Activated CD8-positive, alpha-beta memory T cell treated with anti-CD3 and anti-CD28 coated beads, Interleukin-2, amount 50 U/mL, for 48 hours (primary cell): ENCODE measurements at regions not wholly inside any gene's neighbourhood (a gene's known extent, or its start where the extent isn't known, plus 50 kb on each side); places are given as distances from the start of the nearest gene placed in this dataset.

ENCODE experiments used
- DNase-seq: peaks from one replicate; pipeline ENCODE4 v3.0.0-alpha.2; 2020

DNA sequence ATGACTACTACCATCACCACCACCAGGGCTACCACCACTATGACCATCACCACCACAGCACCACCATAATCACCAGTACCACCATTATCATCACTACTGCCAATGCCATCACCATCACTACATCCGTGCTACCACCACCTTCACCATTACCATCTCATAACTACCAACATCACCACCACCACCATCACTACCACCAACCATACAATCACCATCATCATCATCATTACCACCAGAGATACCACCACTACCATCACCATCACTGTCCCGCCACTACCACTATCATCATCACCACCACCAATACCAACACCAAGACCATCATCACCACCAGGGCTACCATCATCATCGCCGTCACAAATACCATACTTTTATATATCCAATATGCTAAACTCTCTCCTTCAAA is 369.6 kb upstream of the DYNLRB2 start:
- no peak for DNase-seq

DNA sequence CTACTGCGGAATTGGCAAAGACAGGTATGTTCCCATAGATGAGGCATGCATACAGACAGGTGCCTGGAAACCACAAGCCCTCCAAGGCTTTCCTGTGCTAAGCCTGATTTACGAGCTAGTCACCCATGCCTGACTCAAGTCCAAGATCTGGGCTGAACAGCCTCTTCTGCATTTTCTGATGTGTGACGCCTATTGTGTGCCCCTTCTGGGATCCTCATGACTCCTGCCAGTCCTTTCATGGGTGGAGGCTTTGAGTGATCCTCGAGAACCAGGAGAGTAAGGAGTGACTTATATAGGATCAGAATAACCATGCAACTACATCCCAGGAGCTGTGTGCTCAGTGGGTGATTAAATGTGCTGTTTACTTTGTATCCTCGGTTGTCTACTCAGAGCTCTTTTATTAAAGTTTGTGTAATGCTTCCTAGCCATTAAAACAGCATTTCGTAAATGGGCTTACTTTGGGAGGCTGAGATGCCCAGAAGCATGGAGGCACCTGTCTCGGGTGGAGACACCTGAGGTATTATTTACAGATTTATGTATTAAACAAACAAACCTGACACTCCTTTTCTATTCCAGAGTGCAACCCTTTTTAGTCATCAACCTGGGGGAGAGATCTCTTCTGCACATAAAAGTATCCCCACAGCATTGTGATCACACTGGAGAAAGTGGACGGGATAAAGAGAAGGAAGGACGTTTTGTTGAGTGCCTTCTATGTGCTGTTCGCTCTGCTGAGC is 373.0 kb upstream of the DYNLRB2 start:
- DNase-seq: no peak

DNA sequence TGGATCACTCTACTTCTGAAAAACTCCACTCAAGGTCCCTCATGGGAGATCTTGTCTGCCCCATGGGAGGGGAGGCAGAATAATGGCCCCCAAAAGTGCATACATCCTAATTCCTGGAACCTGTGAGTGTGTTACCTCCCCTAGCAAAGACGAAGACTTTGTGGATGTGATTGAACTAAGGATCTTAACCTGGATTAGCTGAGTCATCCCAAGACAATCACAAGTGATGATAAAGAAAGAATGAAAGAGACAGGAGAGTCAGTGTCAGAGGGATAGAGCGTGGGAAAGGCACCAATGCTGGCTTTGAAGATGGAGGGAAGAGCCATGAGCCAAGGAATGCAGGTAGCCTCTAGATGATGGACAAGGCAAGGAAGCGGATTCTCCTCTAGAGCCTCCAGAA is 374.7 kb upstream of the DYNLRB2 start:
- DNase-seq: no peak

DNA sequence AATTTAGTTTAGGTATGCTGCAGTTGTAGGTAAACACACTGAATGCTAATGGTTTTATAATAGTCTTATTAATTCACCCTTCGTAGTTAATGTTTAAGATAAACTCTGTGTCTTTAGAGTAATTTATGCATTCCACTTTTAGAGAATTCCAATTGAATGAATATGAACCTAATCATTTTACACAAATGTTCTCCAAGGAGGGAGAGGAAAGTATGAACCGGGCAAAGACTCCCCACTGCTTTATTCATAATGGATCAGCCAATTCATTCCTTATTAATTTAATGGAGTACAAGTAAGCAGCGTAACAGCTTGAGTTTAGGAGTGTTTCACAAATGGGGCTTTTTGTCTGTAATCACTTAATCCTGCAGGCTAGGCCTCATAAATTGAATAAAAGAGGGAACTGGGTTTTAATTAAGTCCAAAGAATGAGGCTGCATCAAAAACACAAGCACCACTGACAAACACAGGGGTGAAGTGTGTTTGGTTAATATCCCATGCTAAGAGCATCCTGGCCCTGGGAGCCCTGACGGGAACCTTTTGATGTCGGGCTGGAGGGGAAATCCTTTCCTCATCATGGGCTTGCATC is 375.7 kb upstream of the DYNLRB2 start:
- no peak for DNase-seq

DNA sequence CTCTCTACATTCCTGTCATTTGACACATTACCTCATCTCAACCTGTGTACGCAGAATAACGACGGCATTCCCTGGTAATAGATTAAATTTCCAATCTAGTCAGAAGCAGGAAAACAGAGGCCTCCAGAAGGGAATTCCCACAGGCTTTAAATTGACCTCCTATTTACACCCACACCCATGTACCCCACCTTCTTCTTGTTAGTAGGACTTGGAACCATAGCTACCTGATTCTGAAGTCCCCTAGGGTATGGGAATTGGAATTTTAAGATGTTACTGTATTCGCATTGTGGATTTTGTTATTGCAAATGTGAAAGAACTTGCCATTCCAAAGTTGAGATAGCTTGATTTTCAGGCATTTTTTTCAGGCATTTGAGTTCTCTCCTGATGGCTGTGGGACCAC is 377.5 kb upstream of the DYNLRB2 start:
- no peak for DNase-seq

DNA sequence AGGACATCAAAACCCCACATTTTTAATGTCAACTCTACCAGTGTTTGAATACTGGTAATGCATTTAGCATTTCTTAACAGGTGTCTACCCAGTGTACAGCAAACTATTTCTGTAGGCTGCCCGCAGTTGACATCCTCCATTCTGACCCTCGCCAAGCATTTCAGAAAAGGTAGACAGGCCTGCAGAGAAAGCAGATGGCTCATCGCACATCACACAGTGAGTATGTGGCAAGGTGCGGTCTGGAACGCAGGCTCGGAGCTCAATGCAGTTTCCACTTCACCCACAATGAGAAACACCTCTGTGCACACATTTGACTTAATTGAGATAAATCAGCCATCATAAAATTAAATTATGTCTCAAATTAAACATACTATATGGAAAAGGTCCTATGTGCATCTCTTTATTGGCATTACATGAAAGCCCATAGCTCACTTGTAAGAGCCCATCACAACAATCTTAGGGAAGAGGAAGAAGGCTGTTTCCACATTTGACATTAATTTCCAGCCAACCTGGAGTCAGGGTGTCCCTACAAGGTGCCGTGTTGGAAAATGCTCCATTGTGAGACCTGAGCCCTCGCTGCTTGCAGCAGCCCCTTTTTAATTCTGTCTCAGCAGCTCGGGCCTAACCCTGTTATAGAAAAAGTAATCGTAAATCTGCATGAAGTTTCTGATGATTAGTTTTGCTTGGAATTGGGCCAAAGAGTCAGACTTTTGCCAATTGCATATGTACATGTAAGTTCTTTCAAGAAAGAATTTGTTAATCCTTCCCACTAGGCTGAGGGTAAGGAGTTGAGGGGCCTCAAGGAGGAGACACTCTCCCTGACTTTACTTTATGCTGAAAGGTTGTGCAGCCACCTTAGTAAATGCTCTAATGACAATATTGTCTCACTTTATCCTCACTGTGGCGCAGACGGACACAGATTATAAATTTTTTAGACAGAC is 378.7 kb upstream of the DYNLRB2 start:
- no peak for DNase-seq

DNA sequence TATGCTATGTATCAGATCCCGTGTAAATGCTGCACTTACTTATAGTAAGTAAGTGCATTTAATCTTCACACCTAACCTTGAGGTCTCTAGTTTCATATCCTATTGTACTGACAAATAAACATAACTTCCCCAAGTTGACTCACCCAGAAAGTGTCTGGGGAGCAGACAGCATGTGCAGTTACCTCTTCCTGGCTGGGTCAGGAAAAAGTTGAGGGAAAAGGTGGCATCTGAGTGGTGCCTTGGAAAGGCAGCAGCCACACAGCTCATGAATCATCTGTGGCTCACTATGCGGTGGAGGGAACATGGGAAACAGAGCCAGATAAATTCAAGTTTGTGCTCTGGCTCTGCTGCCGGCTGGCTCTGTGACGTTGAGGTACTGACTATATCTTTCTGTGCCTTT is 382.0 kb upstream of the DYNLRB2 start:
- DNase-seq: no peak

DNA sequence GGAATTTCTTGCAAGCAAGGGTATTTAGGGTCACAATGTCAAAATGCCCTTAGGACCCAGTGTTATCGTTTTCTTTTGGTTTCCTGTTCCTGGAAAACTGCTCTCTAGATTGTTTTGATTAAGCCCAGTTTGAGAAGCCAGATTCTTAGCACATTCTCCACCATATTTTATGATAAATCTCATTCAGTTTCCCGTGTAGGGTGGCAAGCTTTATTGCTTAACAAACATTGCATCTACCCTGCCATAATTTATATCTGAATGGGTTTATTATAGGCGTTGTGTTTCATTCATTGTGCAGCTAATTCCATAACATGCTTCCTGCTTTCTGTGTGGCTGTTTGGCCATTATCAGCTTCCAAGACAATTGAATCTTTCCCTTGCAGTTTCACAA is 389.1 kb upstream of the DYNLRB2 start:
- no peak for DNase-seq

DNA sequence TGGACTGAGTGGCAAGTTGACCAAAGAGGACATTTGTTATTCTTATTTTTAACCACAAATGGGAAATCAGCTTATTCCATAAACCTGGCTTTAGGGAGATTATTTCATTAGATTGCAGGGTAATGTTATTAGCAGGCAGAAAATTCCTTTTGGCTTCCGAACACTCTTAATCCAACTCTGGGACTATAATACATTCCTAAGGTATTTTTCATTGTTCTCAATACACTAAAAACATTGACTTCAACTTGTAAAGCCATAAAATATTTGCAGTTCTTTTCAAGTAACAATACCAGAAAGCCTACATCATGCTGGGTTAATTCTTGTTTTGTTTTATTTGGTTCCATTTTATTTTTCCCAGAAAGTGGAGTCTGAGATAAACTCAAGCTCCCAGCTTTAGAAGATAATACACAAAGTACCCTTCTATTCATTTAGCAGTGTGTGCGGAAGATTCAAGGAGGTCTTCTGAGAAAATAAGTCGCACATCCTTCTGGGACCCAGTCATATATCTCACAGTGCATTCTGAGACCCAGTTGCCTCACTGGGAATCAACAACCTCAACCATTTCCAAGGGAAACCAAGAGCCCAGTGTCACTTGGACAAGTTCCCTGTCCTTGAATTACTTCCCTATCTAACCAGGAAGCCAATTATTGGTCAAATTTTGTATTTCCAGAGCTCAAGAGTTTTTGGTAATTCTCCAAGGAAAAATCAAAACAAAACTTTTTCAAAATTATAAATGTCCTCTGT is 389.6 kb upstream of the DYNLRB2 start:
- no peak for DNase-seq

DNA sequence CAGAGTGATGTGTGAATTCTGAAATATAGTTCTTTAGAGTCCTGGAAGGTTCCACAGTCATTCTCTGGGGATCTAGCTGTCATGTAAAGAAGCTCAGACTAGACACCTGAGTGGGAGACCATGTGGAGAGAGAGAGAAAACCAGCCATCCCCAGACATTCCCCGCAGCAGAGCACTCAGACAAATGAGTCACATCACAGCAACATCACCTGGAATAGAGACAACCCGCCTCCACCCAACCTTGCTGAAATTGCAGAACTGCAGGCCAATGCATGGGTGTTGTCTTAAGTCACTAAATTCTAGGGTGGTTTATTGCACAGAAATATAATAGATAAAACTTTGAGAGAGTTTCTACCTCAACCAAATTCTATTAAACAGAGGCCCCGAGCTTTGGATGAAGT is 392.0 kb upstream of the DYNLRB2 start:
- DNase-seq: no peak

DNA sequence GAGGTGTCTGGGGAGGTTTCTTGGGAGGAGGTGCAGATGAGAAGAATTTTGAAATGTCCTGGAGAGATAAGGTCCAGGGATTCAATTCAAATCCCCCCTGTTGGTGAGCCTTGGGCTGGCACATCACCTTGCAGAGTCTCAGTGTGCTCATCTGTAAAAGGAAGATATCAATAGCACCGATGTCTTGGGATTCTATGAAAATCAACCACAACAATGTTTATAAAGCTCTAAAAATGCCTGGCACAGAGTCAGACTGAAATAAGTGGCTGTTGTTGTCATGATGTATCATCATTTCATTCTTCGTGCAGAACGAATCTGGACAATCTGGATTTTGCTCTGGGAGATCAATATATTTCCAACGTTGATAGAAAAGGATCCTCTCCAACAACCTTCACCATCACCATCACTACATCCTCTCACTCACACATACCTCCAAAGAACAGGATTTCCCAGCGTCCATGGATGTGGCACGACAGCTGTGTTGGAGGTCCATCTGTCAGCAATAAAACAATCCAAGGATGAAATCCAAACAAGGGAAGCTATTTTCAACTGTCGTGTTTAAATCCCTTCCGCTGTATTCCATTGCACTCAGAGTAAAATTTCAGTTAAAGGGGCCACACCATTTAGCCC is 393.7 kb upstream of the DYNLRB2 start:
- no peak for DNase-seq

DNA sequence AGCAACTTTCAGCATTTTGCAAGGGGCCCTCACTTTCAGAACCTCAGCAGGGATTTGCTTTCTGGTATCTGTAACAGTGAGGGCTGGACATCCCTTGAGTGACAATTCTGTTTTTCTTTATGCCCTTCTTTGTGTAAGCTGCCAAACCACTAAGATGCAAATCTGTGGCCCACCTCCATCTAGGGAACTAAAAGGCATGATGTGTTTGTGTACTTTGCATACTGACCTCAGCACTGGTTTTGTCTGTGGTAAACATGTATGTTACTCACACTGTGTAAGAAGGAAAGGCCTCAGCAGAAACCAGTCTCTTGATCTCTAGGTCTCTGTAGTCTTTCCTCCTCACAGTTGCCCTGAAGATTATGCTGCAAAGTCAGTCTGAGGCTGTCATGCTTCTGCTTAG is 396.6 kb upstream of the DYNLRB2 start:
- DNase-seq: no peak

DNA sequence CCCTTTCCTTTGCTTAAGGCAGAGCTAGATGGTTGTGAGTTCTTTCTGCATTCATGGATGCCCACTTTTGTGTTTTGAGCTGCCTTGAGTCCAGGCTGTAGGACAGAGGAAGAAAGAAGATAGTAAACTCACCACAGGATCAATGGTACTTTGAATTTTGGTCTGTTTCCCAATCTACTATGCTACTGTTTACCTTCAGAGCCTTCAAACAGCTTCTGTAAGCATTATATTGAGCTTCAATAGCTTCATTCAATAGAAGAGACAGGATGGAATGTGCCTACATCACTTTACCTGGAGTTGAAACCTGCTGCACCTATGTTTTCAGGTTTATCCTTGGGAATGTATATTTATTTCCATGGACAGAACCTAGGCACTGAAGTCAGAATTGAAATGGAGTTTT is 397.9 kb upstream of the DYNLRB2 start:
- DNase-seq: no peak

DNA sequence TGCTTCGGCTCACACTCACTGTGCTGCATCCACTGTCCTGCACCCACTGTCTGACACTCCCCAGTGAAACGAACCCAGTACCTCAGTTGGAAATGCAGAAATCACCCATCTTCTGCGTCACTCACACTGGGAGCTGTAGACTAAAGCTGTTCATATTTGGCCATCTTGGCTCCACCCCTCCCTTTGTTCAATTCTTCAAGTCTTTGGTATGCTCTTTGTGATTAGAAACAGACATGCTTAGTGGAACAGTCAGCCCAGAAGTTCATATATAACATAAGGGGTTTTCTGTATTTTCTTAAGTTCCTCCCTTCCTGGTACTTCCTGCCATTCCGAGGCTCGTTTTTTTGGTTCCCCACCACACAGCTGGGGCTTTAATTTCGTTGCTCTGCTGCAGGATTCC is 398.5 kb upstream of the DYNLRB2 start:
- no peak for DNase-seq

DNA sequence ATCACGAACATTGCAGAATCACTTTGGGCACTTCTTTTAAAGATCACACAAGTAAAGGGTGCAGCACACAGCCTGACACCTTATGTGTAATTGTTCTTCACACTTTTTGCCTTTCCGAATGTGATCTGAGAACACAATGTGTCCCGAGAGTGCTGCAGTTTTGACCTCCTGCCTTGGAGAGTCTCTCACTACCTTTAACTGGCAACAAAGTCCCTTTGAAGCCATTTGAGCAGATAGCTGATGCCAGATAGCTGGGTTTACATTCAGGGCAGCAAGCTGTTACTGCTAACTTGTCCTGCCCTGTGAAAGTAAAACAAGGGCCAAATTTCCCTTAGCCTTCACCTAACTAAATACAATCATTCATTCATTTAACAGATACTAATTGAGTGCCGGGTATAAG is 411.0 kb upstream of the DYNLRB2 start:
- DNase-seq: no peak

DNA sequence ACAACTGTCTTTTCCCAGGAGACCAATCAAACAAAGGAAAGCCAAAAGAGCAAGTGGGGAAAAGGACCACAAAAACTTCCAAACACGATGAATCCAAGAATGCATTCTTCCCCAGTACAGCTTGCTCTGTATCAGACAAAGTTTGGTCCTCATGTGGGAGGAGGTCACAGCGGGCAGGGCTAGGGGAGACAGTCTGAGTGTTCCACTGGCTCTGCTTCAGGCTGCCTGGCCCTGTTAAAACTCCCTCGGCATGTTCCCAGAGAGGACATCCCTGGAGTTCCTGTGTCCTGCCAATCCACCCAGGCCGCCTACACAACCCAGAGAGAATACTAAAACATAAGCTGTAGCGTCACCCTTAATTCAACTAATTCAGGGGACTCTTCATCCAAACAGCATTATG is 415.1 kb upstream of the DYNLRB2 start:
- no peak for DNase-seq

DNA sequence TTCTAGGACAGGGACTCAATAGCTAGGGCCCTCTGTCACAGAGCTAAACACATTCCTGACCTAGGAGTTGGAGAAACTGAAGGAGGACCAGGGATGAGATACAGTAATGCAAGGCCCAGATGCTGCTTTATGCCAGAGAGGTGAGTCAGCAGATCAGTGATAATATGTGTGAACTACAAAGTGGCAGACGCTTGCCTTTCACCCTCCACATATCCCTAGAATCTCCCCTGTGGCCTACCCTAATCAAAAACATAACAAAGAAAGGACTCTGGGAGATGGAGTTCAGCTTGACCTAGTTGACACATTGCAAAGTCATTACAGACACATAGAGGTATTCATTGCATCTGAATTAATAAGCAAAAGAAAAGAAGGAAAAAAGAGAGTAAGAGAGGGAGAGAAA is 417.6 kb upstream of the DYNLRB2 start:
- no peak for DNase-seq

DNA sequence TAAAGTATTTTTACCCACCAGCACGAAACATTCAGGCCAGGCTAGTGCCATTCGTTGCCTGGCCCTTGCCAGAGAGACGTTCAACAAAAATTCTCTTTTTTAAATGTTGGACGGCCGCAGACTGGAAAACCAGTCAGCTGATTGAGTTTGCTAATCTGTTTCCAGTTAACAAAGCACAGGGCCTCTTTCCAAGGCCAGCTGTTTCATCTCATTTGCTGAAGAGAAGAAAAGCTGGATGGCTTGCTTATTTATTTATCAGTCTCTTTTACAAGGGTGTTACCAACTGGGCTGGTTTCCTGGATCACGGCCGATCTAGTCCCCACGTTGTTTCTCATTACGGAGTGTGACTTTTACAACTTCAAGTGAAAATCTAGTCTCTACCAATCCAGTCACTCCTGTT is 418.7 kb upstream of the DYNLRB2 start:
- DNase-seq: no peak

DNA sequence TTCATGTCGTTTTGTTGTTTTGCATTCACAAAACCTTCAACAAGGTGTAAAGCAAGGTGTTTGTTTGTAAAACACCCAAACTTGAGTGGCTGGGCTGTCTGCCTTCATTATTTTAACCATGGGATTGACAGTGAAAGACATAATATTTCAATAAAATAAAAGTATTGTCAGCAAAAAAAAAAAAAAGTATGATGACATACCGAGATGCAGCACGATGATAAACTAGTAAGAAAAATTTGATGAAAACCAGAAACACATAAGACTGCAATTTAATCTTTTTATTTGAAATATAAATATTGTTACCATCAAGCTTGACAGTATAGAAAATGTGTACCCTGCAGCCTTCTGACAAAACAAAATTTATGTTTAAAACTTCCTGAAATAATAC is 419.3 kb upstream of the DYNLRB2 start:
- no peak for DNase-seq

DNA sequence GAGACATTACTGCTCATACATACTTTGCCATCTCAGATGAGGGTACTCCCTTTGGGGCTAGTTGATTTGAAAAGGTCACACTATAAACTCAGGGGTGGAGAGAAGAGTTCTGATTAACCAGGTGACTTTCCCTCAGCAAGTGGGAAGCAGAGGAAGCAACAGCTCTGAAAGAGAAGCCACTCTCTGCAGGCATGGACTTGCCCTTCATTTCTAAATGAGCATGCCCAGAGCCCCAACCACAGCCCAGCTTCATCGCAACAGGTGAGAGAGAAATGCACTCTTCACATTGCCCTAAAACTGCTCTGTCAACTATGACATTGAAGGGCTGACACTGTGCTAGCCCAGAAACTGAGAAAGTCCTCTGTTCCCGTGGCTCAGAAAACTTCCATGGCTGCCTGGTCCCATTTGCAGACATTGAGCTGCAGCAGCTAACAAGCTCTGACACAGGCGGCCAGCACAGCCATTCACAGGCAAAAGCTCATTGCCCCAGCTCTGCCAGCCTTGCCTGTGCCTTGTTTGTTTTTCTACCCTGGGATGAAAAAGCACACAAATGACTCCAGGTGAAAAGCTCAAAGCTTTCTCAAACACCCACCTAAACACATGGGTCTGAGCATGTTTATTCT is 419.8 kb upstream of the DYNLRB2 start:
- no peak for DNase-seq

DNA sequence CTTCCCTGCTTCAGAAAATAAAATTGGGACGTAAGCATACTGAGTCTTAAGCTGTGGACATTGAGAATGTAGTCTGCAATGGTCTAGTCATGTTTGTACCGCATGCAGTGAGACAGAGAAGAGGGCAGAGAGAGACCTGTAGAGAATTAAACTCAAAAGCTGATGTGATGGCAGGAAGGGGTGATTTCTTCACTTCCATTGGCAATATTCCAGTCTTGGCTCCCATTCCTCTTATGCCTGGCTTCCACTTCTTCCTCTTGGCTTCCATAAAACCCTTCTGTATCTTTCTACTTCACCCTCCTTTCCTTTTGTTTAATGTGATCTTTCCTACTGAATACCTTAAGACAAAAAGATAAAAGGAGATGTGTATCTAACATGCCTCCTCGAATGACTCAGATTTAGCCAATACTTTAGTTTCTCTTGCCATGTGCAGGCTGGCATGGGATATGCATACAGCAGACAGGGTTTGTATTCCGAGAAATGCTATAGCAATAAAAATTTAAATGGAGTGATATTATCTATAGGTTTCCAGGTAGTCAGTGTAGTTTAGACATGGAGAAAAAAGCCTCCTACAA is 423.1 kb upstream of the DYNLRB2 start:
- no peak for DNase-seq

DNA sequence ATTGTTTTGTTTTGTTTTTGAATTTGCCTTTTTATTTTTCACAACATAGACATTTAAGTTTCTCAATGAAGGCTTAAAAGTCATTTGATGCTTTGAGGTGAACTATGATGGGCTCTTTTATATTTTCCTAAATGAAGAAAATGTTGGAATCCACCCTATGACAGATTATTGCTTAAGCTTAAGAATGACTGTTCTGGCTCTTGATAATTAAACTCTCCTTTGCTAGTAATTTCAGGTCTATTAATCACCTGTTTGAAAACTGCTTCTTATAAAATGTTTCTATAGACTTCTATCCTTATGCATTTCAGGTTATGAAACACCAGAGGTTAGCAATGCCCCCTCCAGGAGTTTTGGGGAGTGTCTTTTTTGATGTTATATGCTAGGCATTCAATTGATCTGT is 424.1 kb upstream of the DYNLRB2 start:
- no peak for DNase-seq
